ENCODE measurements at regions not wholly inside any gene's neighbourhood (a gene's known extent, or its start where the extent isn't known, plus 50 kb on each side); places are given as distances from the start of the nearest gene placed in this dataset.
"Not testable (repeated sequence)": the region's sequence is repeated elsewhere in the genome, so short reads cannot be mapped to it uniquely, and the experiment has no call there.

- Histone ChIP-seq H3K4me1 (ENCODE audit: control insufficient read depth, insufficient read depth, low read length) (no peaks in the 10 kb centered on the region), H3K36me3 (ENCODE audit: control insufficient read depth in 2 of 2, insufficient read depth in 1 of 2, low read length in 2 of 2) (no peaks in the 10 kb centered on the region), H3K9me3 (ENCODE audit: control insufficient read depth, insufficient read depth, low read depth, low read length) (no peaks in the 10 kb centered on the region), H3K4me3 (ENCODE audit: low read depth, low read length) (no peak overlapping the region), H3K27ac (ENCODE audit: extremely low read depth, low read depth, low read length) (no peak overlapping the region)
- CTCF ChIA-PET: interaction anchor here (1.8 kb wide), 1 partner anchor 8 kb away, joined by 8 read pairs; no protein-coding TSS in a partner anchor
- TF ChIP-seq ZNF585B (tag by site-specific recombination; IDR thresholded peaks at IDR 0.05): no peak
- no peak for TF ChIP-seq GFI1B (tag by site-specific recombination; IDR thresholded peaks at IDR 0.05)
- TF ChIP-seq ZSCAN30 (tag by site-specific recombination; IDR thresholded peaks at IDR 0.05): no peak
- no peak for TF ChIP-seq HOXC10 (CRISPR knock-in tag; IDR thresholded peaks at IDR 0.05)
- POLR2A ChIA-PET: no interaction called here
Measured at GRCh38 chr15:22231603-22232002, 151.3 kb downstream of the OR4M2 start.

- no peaks in the 10 kb centered on the region for H3K4me1 ChIP-seq (ENCODE audit: control insufficient read depth, insufficient read depth, low read length)
- ChIA-PET POLR2A (no interaction called here), CTCF (interaction anchor here (1.8 kb wide), 1 partner anchor 9 kb away, joined by 8 read pairs; no protein-coding TSS in a partner anchor)
- TF ChIP-seq SP7 (tag by site-specific recombination; IDR thresholded peaks at IDR 0.05): no peak
- no peak for TF ChIP-seq ZSCAN23 (tag by site-specific recombination; IDR thresholded peaks at IDR 0.05)
- no peak for TF ChIP-seq ZNF366 (tag by site-specific recombination; conservative IDR thresholded peaks at IDR 0.05)
- no peak for TF ChIP-seq ZSCAN16 (tag by site-specific recombination; IDR thresholded peaks at IDR 0.05)
- TF ChIP-seq PRDM4 (tag by site-specific recombination; IDR thresholded peaks at IDR 0.05): no peak
- TF ChIP-seq ZNF473 (tag by site-specific recombination; IDR thresholded peaks at IDR 0.05): no peak
- TF ChIP-seq SP3 (tag by site-specific recombination; IDR thresholded peaks at IDR 0.05): no peak
- no peak for TF ChIP-seq ZNF518A (tag by site-specific recombination; conservative IDR thresholded peaks at IDR 0.05; ENCODE audit: low read depth)
- no peak for TF ChIP-seq YY1 (tag by site-specific recombination; IDR thresholded peaks at IDR 0.05)
- no peak for TF ChIP-seq CTCF (tag by site-specific recombination; IDR thresholded peaks at IDR 0.05)
- TF ChIP-seq SETDB1 (IDR thresholded peaks at IDR 0.05; ENCODE audit: insufficient read length, low read length): no peak
- no peaks in the 10 kb centered on the region for H3K36me3 ChIP-seq (ENCODE audit: control insufficient read depth in 2 of 2, insufficient read depth in 1 of 2, low read length in 2 of 2)
- H3K4me3 ChIP-seq (ENCODE audit: low read depth, low read length): no peak overlapping the region
- H3K9me3 ChIP-seq (ENCODE audit: control insufficient read depth, insufficient read depth, low read depth, low read length): no peaks in the 10 kb centered on the region
- H3K27ac ChIP-seq (ENCODE audit: extremely low read depth, low read depth, low read length): no peak overlapping the region
Measured at GRCh38 chr15:22232675-22233074, 152.3 kb downstream of the OR4M2 start.

- CTCF ChIA-PET; POLR2A ChIA-PET; H3K9me3 ChIP-seq (ENCODE audit: control insufficient read depth, insufficient read depth, low read depth, low read length): not testable (repeated sequence)
Measured at GRCh38 chr15:22235261-22235930, 155.1 kb downstream of the OR4M2 start.

More at GRCh38 chr15:22235261-22235930, 155.1 kb downstream of the OR4M2 start:
- not testable (repeated sequence) for H3K27ac ChIP-seq (ENCODE audit: extremely low read depth, low read depth, low read length); H3K4me3 ChIP-seq (ENCODE audit: low read depth, low read length); H3K36me3 ChIP-seq (ENCODE audit: control insufficient read depth in 2 of 2, insufficient read depth in 1 of 2, low read length in 2 of 2); H3K4me1 ChIP-seq (ENCODE audit: control insufficient read depth, insufficient read depth, low read length)
